22Rv1 (cell line): ENCODE measurements at regions not wholly inside any gene's neighbourhood (a gene's known extent, or its start where the extent isn't known, plus 50 kb on each side); places are given as distances from the start of the nearest gene placed in this dataset.

Experiments used
- CTCF ChIP-seq: fragments of 450-650 bp; IDR thresholded peaks from 2 replicates; pipeline ENCODE4 v1.5.1; 2017; ENCODE audit warnings: mild to moderate bottlenecking
- ZFX ChIP-seq: fragments of 450-650 bp; IDR thresholded peaks from 2 replicates; pipeline ENCODE4 v1.6.1; 2017; ENCODE audit warnings: antibody characterized with exemption, borderline replicate concordance

GRCh38 chr6:115456848-115457247, 603.8 kb downstream of the FRK start:
- TF ChIP-seq CTCF (no peak), ZFX (no peak)
